Prostate gland (tissue), 2 donors: ENCODE measurements at regions not wholly inside any gene's neighbourhood (a gene's known extent, or its start where the extent isn't known, plus 50 kb on each side); places are given as distances from the start of the nearest gene placed in this dataset.

Source experiments
- DNase-seq: peaks from one replicate; pipeline ENCODE4 v3.0.0-alpha.2; 2019; ENCODE audit warnings: low spot score
- H3K27ac ChIP-seq, 2 donors: fragments of 200-600 bp; sonication (generic); 2 replicates each; pipeline ENCODE4 v1.5.1; 2017 to 2019
- H3K27me3 ChIP-seq: fragments of 200-600 bp; sonication (generic); replicated peaks from 2 replicates; pipeline ENCODE4 v1.5.1; 2019; ENCODE audit not compliant: insufficient read depth
- H3K36me3 ChIP-seq, 2 donors: fragments of 200-600 bp; sonication (generic); 1 replicate in 1 of 2; 2 replicates in 1 of 2; pipeline versions ENCODE4 v1.5.1 to v1.8.1; 2017 to 2019
- H3K4me1 ChIP-seq: fragments of 200-600 bp; sonication (generic); replicated peaks from 2 replicates; pipeline ENCODE4 v1.5.1; 2019
- H3K4me3 ChIP-seq, 2 donors: fragments of 200-600 bp; sonication (generic); 2 replicates each; pipeline ENCODE4 v1.5.1; 2017 to 2019
- H3K9me3 ChIP-seq: fragments of 200-600 bp; sonication (generic); 2 replicates; pipeline ENCODE4 v1.5.1; 2017
- CTCF ChIP-seq, 4 experiments: fragments of 200-600 bp in 2 of 4; fragments of 450-650 bp in 2 of 4; sonication (generic) in 2 of 4; IDR thresholded peaks; 1 replicate in 3 of 4; 2 replicates in 1 of 4; pipeline ENCODE4 v1.5.1; 2016 to 2019; ENCODE audit warnings: antibody characterized with exemption in 4 of 4, mild to moderate bottlenecking in 2 of 4, moderate library complexity in 2 of 4
- POLR2A ChIP-seq: fragments of 450-650 bp; IDR thresholded peaks from one replicate; pipeline ENCODE4 v1.6.1; 2016; ENCODE audit warnings: antibody characterized with exemption, mild to moderate bottlenecking
- POLR2AphosphoS5 ChIP-seq: sonication (generic); formaldehyde crosslinking; IDR thresholded peaks from one replicate; pipeline ENCODE4 v1.6.1; 2017; ENCODE audit warnings: antibody characterized with exemption
- WGBS: methylation state at CpG from one replicate; pipeline ENCODE4 v1.1.5; 2018; 5-methylcytosine and 5-hydroxymethylcytosine counted together
- intact Hi-C: fragments of 100-400 bp; cut with DNase I; formaldehyde crosslinking; loops from one replicate; pipeline ENCODE4 v1.14.2; 2022

- Histone ChIP-seq H3K27me3 (no peaks in the 10 kb centered on the region), H3K27ac (no peak overlapping the region), H3K9me3 (no peaks in the 10 kb centered on the region), H3K4me1 (no peaks in the 10 kb centered on the region), H3K4me3 (no peak overlapping the region), H3K36me3 (no peaks in the 10 kb centered on the region)
- no peak for DNase-seq
- intact Hi-C loops = no loop called here
- TF ChIP-seq CTCF (IDR thresholded peaks at IDR 0.05) (no peak), POLR2A (no peak), POLR2AphosphoS5 (no peak)
- WGBS = 64% methylated on average over 1 of the region's 1 CpG
Measured at GRCh38 chr7:124692425-124692824, 73.2 kb downstream of the GPR37 start.

GRCh38 chr7:124690840-124691239, 74.8 kb downstream of the GPR37 start:
- DNase-seq = no peak
- Histone ChIP-seq H3K27ac (no peak overlapping the region), H3K9me3 (no peaks in the 10 kb centered on the region), H3K4me1 (no peaks in the 10 kb centered on the region), H3K36me3 (no peaks in the 10 kb centered on the region), H3K4me3 (no peak overlapping the region), H3K27me3 (no peaks in the 10 kb centered on the region)
- intact Hi-C loops = no loop called here
- TF ChIP-seq CTCF (IDR thresholded peaks at IDR 0.05) (no peak), POLR2A (no peak), POLR2AphosphoS5 (no peak)

- intact Hi-C loops = no loop called here
- H3K4me3 ChIP-seq = no peak overlapping the region
- H3K36me3 ChIP-seq = no peaks in the 10 kb centered on the region
- no peak for TF ChIP-seq POLR2AphosphoS5
- TF ChIP-seq CTCF (IDR thresholded peaks at IDR 0.05) = no peak
- no peak for TF ChIP-seq POLR2A
- H3K27ac ChIP-seq = no peak overlapping the region
- no peaks in the 10 kb centered on the region for H3K4me1 ChIP-seq
- 88% methylated on average over 1 of the region's 1 CpG for WGBS
- no peaks in the 10 kb centered on the region for H3K9me3 ChIP-seq
- H3K27me3 ChIP-seq = no peaks in the 10 kb centered on the region
- DNase-seq = no peak
Measured at GRCh38 chr7:124689931-124690330, 75.7 kb downstream of the GPR37 start.

DNA sequence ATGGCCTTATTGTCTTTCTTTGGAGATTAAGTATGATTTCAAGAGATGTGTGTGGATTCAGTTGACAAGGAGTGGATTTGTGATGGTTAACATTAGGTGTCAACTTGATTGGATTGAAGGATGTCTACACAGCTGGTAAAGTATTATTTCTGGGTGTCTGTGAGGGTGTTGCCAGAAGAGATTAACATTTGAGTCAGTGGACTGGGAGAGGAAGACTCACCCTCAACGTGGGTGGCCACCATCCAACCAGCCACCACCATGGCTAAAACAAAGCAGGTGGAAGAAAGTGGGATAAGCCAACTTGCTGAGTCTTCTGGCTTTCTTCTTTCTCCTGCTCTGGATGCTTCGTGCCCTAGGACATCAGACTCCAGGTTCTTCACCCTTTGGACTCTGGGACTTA, 76.1 kb downstream of the GPR37 start:
- H3K9me3 ChIP-seq = no peaks in the 10 kb centered on the region
- TF ChIP-seq POLR2AphosphoS5 (no peak), POLR2A (no peak), CTCF (IDR thresholded peaks at IDR 0.05) (no peak)
- no peak overlapping the region for H3K4me3 ChIP-seq
- DNase-seq = no peak
- H3K27me3 ChIP-seq = no peaks in the 10 kb centered on the region
- WGBS = 96% methylated on average over 2 of the region's 2 CpGs
- no peaks in the 10 kb centered on the region for H3K4me1 ChIP-seq
- no peaks in the 10 kb centered on the region for H3K36me3 ChIP-seq
- intact Hi-C loops = no loop called here
- H3K27ac ChIP-seq = no peak overlapping the region

- no peaks in the 10 kb centered on the region for H3K4me1 ChIP-seq
- no peak overlapping the region for H3K27ac ChIP-seq
- DNase-seq = no peak
- WGBS = 80% methylated on average over 3 of the region's 3 CpGs
- H3K9me3 ChIP-seq = no peaks in the 10 kb centered on the region
- TF ChIP-seq POLR2A (no peak), CTCF (IDR thresholded peaks at IDR 0.05) (no peak), POLR2AphosphoS5 (no peak)
- H3K27me3 ChIP-seq = no peaks in the 10 kb centered on the region
- no peaks in the 10 kb centered on the region for H3K36me3 ChIP-seq
- H3K4me3 ChIP-seq = no peak overlapping the region
- intact Hi-C loops = no loop called here
Measured at GRCh38 chr7:124688991-124689390, 76.6 kb downstream of the GPR37 start.
